Upper lobe of right lung (tissue), 1 donor: ENCODE measurements at regions not wholly inside any gene's neighbourhood (a gene's known extent, or its start where the extent isn't known, plus 50 kb on each side); places are given as distances from the start of the nearest gene placed in this dataset.

ENCODE experiments used
- ATAC-seq: fragments of 200-7000 bp; cut with Tn5 transposase; one replicate; pipeline ENCODE4 v1.9.1; 2020; ENCODE audit warnings: mild to moderate bottlenecking, moderate library complexity
- DNase-seq: peaks from one replicate; pipeline ENCODE4 v3.0.0-alpha.2; 2020
- H3K27ac ChIP-seq: fragments of 200-600 bp; one replicate; pipeline ENCODE4 v1.8.0; 2022
- H3K27me3 ChIP-seq: fragments of 200-600 bp; one replicate; pipeline ENCODE4 v1.8.0; 2022; ENCODE audit warnings: mild to moderate bottlenecking
- H3K36me3 ChIP-seq: fragments of 200-600 bp; one replicate; pipeline ENCODE4 v1.8.0; 2022
- H3K4me1 ChIP-seq: fragments of 200-600 bp; one replicate; pipeline ENCODE4 v1.8.0; 2022
- H3K4me3 ChIP-seq: fragments of 200-600 bp; one replicate; pipeline ENCODE4 v1.8.0; 2022; ENCODE audit warnings: mild to moderate bottlenecking
- H3K9me3 ChIP-seq: fragments of 200-600 bp; one replicate; pipeline ENCODE4 v1.8.0; 2022
- intact Hi-C: fragments of 100-400 bp; cut with DNase I; formaldehyde crosslinking; loops from one replicate; pipeline ENCODE4 v1.11.0; 2022
- TF ChIP-seq, protein P1 (sequence below): fragments of 200-600 bp; IDR thresholded peaks from one replicate; pipeline ENCODE4 v1.8.0; 2022; ENCODE audit warnings: antibody characterized with exemption
- donor health status: DM: no; HTN: yes; CAD: no; lungs with severe emphysema.

DNA sequence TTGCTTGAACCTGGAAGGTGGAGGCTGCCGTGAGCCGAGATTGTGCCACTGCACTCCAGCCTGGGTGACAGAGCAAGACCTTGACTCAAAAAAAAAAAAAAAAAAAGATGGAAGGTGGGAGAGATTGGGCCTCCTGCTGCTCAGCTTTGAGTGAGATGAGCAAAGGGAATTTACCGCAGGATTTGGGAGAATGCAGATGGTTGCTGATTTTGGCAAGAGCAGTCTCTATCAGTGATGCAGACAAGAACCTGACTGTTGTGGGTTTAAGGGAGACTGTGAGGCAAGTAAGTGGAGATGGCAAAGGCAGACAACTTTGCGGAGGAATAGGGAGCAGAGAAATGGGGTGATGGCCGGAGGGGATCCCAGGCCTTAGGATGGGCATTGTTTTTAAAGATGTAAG, 1140.8 kb upstream of the AUTS2 start:
- Histone ChIP-seq H3K9me3 (no peaks in the 10 kb centered on the region), H3K27me3 (no peaks in the 10 kb centered on the region), H3K4me1 (no peaks in the 10 kb centered on the region), H3K27ac (no peak overlapping the region), H3K4me3 (no peak overlapping the region), H3K36me3 (no peaks in the 10 kb centered on the region)
- DNase-seq (no peak), ATAC-seq (no peak)
- intact Hi-C loops = no loop called here
- TF ChIP-seq, protein P1, sequence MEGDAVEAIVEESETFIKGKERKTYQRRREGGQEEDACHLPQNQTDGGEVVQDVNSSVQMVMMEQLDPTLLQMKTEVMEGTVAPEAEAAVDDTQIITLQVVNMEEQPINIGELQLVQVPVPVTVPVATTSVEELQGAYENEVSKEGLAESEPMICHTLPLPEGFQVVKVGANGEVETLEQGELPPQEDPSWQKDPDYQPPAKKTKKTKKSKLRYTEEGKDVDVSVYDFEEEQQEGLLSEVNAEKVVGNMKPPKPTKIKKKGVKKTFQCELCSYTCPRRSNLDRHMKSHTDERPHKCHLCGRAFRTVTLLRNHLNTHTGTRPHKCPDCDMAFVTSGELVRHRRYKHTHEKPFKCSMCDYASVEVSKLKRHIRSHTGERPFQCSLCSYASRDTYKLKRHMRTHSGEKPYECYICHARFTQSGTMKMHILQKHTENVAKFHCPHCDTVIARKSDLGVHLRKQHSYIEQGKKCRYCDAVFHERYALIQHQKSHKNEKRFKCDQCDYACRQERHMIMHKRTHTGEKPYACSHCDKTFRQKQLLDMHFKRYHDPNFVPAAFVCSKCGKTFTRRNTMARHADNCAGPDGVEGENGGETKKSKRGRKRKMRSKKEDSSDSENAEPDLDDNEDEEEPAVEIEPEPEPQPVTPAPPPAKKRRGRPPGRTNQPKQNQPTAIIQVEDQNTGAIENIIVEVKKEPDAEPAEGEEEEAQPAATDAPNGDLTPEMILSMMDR = no peak

DNA sequence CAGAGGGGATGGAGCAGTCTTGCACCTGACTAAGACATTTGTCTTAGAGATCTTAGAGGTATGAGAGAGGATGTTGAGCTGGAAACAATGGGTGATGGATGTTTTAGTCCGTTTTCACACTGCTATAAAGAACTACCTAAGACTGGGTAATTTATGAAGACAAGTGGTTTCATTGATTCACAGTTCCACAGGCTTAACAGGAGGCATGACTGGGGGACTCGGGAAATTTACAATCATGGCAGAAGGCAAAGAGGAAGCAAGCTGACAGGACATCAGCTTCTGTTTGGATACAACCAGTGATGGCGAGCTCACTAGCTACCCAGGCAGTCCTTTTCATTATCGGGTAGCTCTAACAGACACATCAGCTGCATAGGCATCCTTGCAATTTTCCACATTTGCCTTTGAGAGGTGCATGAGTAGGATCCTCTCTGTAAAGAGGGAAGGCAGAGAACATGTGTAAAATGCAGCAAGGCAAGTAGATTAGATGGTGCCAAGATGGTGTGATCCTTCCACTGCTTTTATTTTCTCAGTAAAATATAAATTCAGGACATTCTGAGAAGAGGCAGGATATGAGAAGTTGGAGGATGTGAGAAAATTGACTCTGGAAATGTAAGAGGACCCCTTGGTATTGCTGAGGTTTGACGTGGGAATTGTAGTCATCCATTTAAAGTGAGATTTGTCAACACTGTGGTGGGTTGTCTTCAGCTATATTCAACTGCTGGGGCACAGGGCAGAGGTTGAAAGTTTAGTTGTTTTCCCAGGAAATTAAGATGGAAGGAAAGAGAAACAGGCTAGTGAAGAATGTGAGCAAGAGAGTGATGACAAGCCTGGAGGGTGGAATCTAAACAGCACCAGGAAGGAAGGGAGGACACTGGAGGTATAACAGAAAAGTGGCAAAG, 1140.0 kb upstream of the AUTS2 start:
- TF ChIP-seq, protein P1 = no peak
- intact Hi-C loops = no loop called here
- no peak overlapping the region for H3K27ac ChIP-seq

DNA sequence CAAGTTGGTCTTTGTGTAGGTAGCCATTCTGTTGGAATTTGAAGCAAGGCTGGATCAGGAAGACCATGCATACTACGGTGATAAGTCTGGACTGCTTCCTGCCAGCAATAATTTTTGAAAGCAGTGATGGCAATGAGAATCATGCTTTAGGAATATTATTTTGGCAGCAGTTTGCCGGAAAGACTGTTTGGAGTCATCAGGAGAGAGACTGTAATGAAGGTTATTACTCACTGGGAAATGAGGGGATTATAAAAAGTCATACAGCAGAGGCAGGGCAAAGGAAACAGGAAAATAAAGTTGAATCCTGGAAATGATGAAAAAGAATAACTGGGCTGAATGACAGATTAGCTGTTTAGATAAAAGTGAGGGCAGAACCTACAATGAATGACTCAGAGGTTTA, 1136.8 kb upstream of the AUTS2 start:
- no peak overlapping the region for H3K27ac ChIP-seq
- no peaks in the 10 kb centered on the region for H3K4me1 ChIP-seq
- intact Hi-C loops = no loop called here
- DNase-seq = no peak
- no peaks in the 10 kb centered on the region for H3K36me3 ChIP-seq
- H3K9me3 ChIP-seq = no peaks in the 10 kb centered on the region
- no peaks in the 10 kb centered on the region for H3K27me3 ChIP-seq
- ATAC-seq = no peak
- TF ChIP-seq, protein P1 = no peak
- H3K4me3 ChIP-seq = no peak overlapping the region

More for the DNA sequence above, 1140.0 kb upstream of the AUTS2 start:
- ATAC-seq (no peak), DNase-seq (no peak)
- Histone ChIP-seq H3K36me3 (no peaks in the 10 kb centered on the region), H3K27me3 (no peaks in the 10 kb centered on the region), H3K4me1 (no peaks in the 10 kb centered on the region), H3K4me3 (no peak overlapping the region), H3K9me3 (no peaks in the 10 kb centered on the region)

DNA sequence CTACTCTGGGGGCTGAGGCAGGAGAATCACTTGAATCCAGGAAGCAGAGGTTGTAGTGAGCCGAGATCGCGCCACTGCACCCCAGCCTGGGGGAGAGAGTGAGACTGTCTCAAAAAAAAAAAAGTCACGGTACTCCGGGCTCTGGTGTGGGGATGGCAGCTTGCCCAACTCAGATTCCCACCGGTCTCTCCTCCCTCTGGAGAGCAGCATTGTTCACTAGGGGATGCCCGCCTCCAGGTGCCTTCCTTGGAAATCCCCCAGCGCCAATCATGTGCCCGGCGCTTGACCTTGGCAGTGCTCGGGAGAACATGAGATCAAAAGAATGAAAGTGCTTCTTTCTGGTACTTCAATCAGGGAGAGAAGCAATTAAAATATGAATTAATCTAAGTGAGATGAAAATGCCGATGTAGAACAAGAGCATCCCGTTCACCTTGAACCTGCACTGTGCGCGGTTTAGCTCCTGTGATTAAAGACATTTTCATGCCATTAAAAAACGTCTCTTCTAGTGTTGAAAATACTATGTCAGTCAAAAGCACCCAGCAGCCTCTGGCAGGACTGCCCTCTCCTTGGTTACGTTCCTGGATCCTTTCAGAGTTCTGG, 1127.3 kb upstream of the AUTS2 start:
- Histone ChIP-seq H3K4me1 (no peaks in the 10 kb centered on the region), H3K36me3 (no peaks in the 10 kb centered on the region), H3K27me3 (no peaks in the 10 kb centered on the region), H3K27ac (no peak overlapping the region), H3K4me3 (no peak overlapping the region), H3K9me3 (no peaks in the 10 kb centered on the region)
- TF ChIP-seq, protein P1 = no peak
- ATAC-seq (no peak), DNase-seq (no peak)
- intact Hi-C loops = no loop called here

DNA sequence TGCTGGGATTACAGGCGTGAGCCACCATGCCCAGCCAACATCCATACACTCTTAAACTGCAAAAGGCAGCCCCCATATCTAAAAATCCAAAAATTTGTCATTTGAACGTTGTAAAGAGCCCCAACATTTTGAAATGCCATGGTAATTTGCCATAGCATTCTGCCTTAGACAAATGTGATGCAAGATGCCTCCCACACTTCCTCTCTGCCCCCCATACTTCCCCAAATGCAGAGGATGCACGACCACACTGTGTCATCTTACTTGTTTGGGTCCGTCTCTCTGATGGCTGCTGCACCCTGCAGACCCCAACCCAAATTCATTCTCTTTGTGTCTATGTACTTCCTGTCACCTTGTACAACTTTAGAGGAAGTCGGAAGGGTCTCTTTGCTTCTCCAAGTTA, 1125.6 kb upstream of the AUTS2 start:
- Histone ChIP-seq H3K4me3 (no peak overlapping the region), H3K27me3 (no peaks in the 10 kb centered on the region), H3K27ac (no peak overlapping the region), H3K9me3 (no peaks in the 10 kb centered on the region), H3K36me3 (no peaks in the 10 kb centered on the region), H3K4me1 (no peaks in the 10 kb centered on the region)
- intact Hi-C loops = no loop called here
- TF ChIP-seq, protein P1 = no peak
- no peak for ATAC-seq
- no peak for DNase-seq
